B cell (primary cell): ENCODE measurements at regions not wholly inside any gene's neighbourhood (a gene's known extent, or its start where the extent isn't known, plus 50 kb on each side); places are given as distances from the start of the nearest gene placed in this dataset.

ENCODE experiments used
- CTCF ChIP-seq: fragments of 200-600 bp; IDR thresholded peaks from one replicate; pipeline ENCODE4 v1.8.0; 2022; ENCODE audit warnings: antibody characterized with exemption, mild to moderate bottlenecking
- EZH2 ChIP-seq: IDR thresholded peaks from 2 replicates; pipeline ENCODE4 v1.6.1; 2012; ENCODE audit warnings: borderline replicate concordance, low read depth, mild to moderate bottlenecking, moderate library complexity, low read length; ENCODE audit not compliant: insufficient read depth, poor library complexity, severe bottlenecking

- TF ChIP-seq CTCF (no peak), EZH2 (no peak)
Measured at GRCh38 chr6:8579372-8579771, 144.0 kb upstream of the SLC35B3 start.
